ENCODE measurements at regions not wholly inside any gene's neighbourhood (a gene's known extent, or its start where the extent isn't known, plus 50 kb on each side); places are given as distances from the start of the nearest gene placed in this dataset.
"Not testable (repeated sequence)": the region's sequence is repeated elsewhere in the genome, so short reads cannot be mapped to it uniquely, and the experiment has no call there.

GRCh38 chr6:56720882-56721281 is 78.2 kb upstream of the DST start:
- Mint-ChIP-seq H3K27ac (no peak overlapping the region), H3K36me3 (peaks cover 16% of the 10 kb centered on the region), H3K9me3 (peaks cover 9% of the 10 kb centered on the region), H3K4me3 (no peak overlapping the region), H3K4me1 (ENCODE audit: unreplicated experiment) (peaks cover 12% of the 10 kb centered on the region), H3K27me3 (no peaks in the 10 kb centered on the region)
- DNase-seq (ENCODE audit: extremely low spot score, unreplicated experiment) = no peak
- TF ChIP-seq, protein P1, sequence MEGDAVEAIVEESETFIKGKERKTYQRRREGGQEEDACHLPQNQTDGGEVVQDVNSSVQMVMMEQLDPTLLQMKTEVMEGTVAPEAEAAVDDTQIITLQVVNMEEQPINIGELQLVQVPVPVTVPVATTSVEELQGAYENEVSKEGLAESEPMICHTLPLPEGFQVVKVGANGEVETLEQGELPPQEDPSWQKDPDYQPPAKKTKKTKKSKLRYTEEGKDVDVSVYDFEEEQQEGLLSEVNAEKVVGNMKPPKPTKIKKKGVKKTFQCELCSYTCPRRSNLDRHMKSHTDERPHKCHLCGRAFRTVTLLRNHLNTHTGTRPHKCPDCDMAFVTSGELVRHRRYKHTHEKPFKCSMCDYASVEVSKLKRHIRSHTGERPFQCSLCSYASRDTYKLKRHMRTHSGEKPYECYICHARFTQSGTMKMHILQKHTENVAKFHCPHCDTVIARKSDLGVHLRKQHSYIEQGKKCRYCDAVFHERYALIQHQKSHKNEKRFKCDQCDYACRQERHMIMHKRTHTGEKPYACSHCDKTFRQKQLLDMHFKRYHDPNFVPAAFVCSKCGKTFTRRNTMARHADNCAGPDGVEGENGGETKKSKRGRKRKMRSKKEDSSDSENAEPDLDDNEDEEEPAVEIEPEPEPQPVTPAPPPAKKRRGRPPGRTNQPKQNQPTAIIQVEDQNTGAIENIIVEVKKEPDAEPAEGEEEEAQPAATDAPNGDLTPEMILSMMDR (conservative IDR thresholded peaks at IDR 0.05) = no peak

DNA sequence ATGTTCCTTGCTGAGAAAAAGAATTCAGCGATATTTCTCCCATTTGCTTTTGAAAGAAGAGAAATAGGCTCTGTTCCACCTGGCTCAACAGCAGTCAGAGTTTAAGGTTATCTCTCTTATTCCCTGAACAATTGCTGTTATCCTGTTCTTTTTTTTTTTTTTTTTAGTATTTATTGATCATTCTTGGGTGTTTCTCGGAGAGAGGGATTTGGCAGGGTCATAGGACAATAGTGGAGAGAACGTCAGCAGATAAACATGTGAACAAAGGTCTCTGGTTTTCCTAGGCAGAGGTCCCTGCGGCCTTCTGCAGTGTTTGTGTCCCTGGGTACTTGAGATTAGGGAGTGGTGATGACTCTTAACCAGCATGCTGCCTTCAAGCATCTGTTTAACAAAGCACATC is 77.5 kb upstream of the DST start:
- Mint-ChIP-seq H3K4me1 (ENCODE audit: unreplicated experiment) (peaks cover 13% of the 10 kb centered on the region), H3K36me3 (peaks cover 16% of the 10 kb centered on the region)
- not testable (repeated sequence) for DNase-seq (ENCODE audit: extremely low spot score, unreplicated experiment); H3K27me3 Mint-ChIP-seq; H3K27ac Mint-ChIP-seq; H3K9me3 Mint-ChIP-seq; H3K4me3 Mint-ChIP-seq

GRCh38 chr6:56719315-56720058 is 76.8 kb upstream of the DST start:
- DNase-seq (ENCODE audit: extremely low spot score, unreplicated experiment); H3K4me3 Mint-ChIP-seq: not testable (repeated sequence)

DNA sequence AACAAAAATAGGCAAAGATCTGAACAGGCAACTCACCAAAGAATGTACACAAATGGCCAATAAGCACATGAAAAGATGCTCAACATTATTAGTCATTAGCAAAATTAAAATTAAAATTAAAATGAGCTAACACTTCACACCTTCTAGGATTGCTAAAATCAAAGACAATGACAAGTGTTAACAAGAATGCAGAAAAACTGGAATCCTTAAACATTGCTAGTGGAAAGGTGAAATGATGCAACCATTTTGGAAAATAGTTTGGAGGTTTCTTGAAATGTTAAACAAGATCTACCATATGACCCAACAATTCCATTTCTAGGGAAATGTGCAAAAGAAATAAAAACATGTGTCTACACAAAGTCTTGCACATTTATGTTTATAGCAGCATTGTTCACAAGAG is 75.5 kb upstream of the DST start:
- H3K9me3 Mint-ChIP-seq = peaks cover 9% of the 10 kb centered on the region
- DNase-seq (ENCODE audit: extremely low spot score, unreplicated experiment) = no peak
- H3K4me1 Mint-ChIP-seq (ENCODE audit: unreplicated experiment) = peaks cover 16% of the 10 kb centered on the region
- H3K4me3 Mint-ChIP-seq = no peak overlapping the region
- H3K27me3 Mint-ChIP-seq = no peaks in the 10 kb centered on the region
- TF ChIP-seq, protein P1 (conservative IDR thresholded peaks at IDR 0.05) = no peak
- H3K36me3 Mint-ChIP-seq = peaks cover 16% of the 10 kb centered on the region
- no peak overlapping the region for H3K27ac Mint-ChIP-seq

More at GRCh38 chr6:56719315-56720058, 76.8 kb upstream of the DST start:
- H3K27ac Mint-ChIP-seq, H3K9me3 Mint-ChIP-seq, H3K27me3 Mint-ChIP-seq: not testable (repeated sequence)
- Mint-ChIP-seq H3K4me1 (ENCODE audit: unreplicated experiment) (peaks cover 18% of the 10 kb centered on the region), H3K36me3 (peaks cover 16% of the 10 kb centered on the region)

DNA sequence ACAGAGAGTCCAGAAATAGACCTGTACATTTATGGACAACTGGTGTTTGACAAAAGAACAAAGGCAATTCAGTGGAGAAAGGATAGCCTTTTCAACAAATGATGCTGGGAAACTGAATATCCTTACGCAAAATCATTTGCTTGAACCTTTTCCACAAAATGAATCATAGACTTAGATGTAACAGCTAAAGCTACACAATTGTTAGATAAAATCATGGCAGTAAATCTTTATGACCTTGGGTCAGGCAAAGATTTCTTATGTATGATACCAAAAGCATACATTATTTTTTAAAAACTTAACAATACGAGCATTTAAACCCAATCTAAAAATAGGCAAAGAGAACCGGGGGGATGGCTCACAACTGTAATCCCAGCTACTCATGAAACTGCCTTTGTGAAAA is 73.5 kb upstream of the DST start:
- H3K4me1 Mint-ChIP-seq (ENCODE audit: unreplicated experiment) = peaks cover 16% of the 10 kb centered on the region
- H3K27me3 Mint-ChIP-seq = no peaks in the 10 kb centered on the region
- no peak overlapping the region for H3K27ac Mint-ChIP-seq
- H3K4me3 Mint-ChIP-seq = no peak overlapping the region
- peaks cover 9% of the 10 kb centered on the region for H3K9me3 Mint-ChIP-seq
- DNase-seq (ENCODE audit: extremely low spot score, unreplicated experiment) = no peak
- H3K36me3 Mint-ChIP-seq = peaks cover 11% of the 10 kb centered on the region
- TF ChIP-seq, protein P1 (conservative IDR thresholded peaks at IDR 0.05) = no peak

DNA sequence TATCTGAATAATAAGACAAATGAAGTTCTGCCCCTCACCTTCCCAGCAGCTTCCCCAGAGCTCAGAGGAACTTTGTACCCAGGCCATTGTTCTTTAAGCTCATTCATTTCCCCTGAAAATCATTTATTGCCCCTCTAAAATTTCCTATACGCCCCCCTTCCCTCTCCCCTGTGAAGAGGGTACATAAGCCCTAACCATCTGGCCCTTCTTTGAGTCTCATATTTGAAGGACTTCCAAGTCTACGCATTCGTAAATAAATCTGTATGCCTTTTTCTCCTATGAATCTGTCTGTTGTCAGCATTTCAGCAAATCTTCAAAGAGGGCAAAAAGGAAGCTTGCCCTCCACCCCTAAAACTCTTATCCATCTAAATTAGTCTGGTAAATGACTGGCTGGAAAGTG is 73.1 kb upstream of the DST start:
- DNase-seq (ENCODE audit: extremely low spot score, unreplicated experiment) = no peak
- Mint-ChIP-seq H3K27me3 (no peaks in the 10 kb centered on the region), H3K36me3 (peaks cover 10% of the 10 kb centered on the region), H3K4me1 (ENCODE audit: unreplicated experiment) (peaks cover 16% of the 10 kb centered on the region), H3K27ac (peak overlapping the region; percentile 59), H3K9me3 (peaks cover 9% of the 10 kb centered on the region), H3K4me3 (no peak overlapping the region)
- TF ChIP-seq, protein P1 (conservative IDR thresholded peaks at IDR 0.05) = no peak
